A549 (cell line): ENCODE measurements at regions not wholly inside any gene's neighbourhood (a gene's known extent, or its start where the extent isn't known, plus 50 kb on each side); places are given as distances from the start of the nearest gene placed in this dataset.
"Not testable (repeated sequence)": the region's sequence is repeated elsewhere in the genome, so short reads cannot be mapped to it uniquely, and the experiment has no call there.

Experiments used
- ATAC-seq, 2 experiments: fragments of 200-7000 bp in 1 of 2; fragments of >200 bp in 1 of 2; cut with Nextera tagmentation in 1 of 2; cut with Tn5 transposase in 1 of 2; 3 replicates each; pipeline versions ENCODE4 v1.8.0 to v1.9.1; 2018 to 2020; ENCODE audit warnings: mild to moderate bottlenecking in 1 of 2, moderate library complexity in 1 of 2
- CTCF ChIA-PET: fragments of 300-600 bp; sonication (Branson Sonifier 250); formaldehyde crosslinking; extraction: SDS; loops from one replicate; lab custom pipeline; 2021; ENCODE audit warnings: antibody characterized with exemption, inconsistent platforms; lab: Yijun Ruan, JAX
- POLR2A ChIA-PET: fragments of 350-600 bp; formaldehyde crosslinking; extraction: SDS; loops from one replicate; lab custom pipeline; 2021; ENCODE audit warnings: antibody characterized with exemption, inconsistent platforms; lab: Yijun Ruan, JAX
- DNase-seq, 2 experiments: peaks; one replicate each; pipeline versions ENCODE4 v3.0.0 to v3.0.0-alpha.2; 2011 to 2016; ENCODE audit warnings: low read depth in 1 of 2, low spot score in 1 of 2
- FAIRE-seq: peaks from 2 replicates; lab custom pipeline; 2011; peaks lifted over from hg19 to GRCh38; lab: Jason Lieb, UNC
- H3K27ac ChIP-seq, 2 experiments: fragments of >200 bp; sonication (Bioruptor Twin); formaldehyde crosslinking; 3 replicates each; pipeline ENCODE4 v1.5.1; 2016 to 2017
- H3K4me1 ChIP-seq: fragments of >200 bp; sonication (Bioruptor Twin); formaldehyde crosslinking; 3 replicates; pipeline ENCODE4 v1.6.1; 2016
- H3K4me2 ChIP-seq: fragments of >200 bp; sonication (Bioruptor Twin); formaldehyde crosslinking; 3 replicates; pipeline ENCODE4 v1.6.1; 2016
- H3K4me3 ChIP-seq: fragments of >200 bp; sonication (Bioruptor Twin); formaldehyde crosslinking; 3 replicates; pipeline ENCODE4 v1.5.1; 2016
- H3K9me3 ChIP-seq: fragments of >200 bp; sonication (Bioruptor Twin); formaldehyde crosslinking; 3 replicates; pipeline ENCODE4 v1.6.1; 2016
- BHLHE40 ChIP-seq: IDR thresholded peaks from 2 replicates; pipeline ENCODE4 v1.6.1; 2012; ENCODE audit warnings: low read depth, low read length, inconsistent platforms
- CBX8 ChIP-seq: fragments of 200-600 bp; sonication (generic); IDR thresholded peaks from 2 replicates; pipeline ENCODE4 v1.6.1; 2016
- CHD2 ChIP-seq: fragments of 150-350 bp; IDR thresholded peaks from 2 replicates; pipeline ENCODE4 v1.6.1; 2014; ENCODE audit warnings: low read length; ENCODE audit not compliant: partially characterized antibody
- CHD4 ChIP-seq: fragments of 200-600 bp; sonication (generic); IDR thresholded peaks from 2 replicates; pipeline ENCODE4 v1.6.1; 2016; ENCODE audit warnings: antibody characterized with exemption, mild to moderate bottlenecking, borderline replicate concordance
- EHF ChIP-seq: fragments of 250-450 bp; sonication (Bioruptor Pico); IDR thresholded peaks from 2 replicates; pipeline ENCODE4 v1.5.0; 2020; ENCODE audit warnings: mild to moderate bottlenecking
- ESRRA ChIP-seq: fragments of 150-350 bp; IDR thresholded peaks from 2 replicates; pipeline ENCODE4 v1.6.1; 2014; ENCODE audit warnings: mild to moderate bottlenecking, low read length, borderline replicate concordance
- FOXS1 ChIP-seq: fragments of 250-450 bp; sonication (Bioruptor Pico); IDR thresholded peaks from 2 replicates; pipeline ENCODE4 v1.5.0; 2020; ENCODE audit warnings: mild to moderate bottlenecking, moderate library complexity
- GATA3 ChIP-seq: IDR thresholded peaks from 2 replicates; pipeline ENCODE4 v1.6.1; 2012; ENCODE audit warnings: borderline replicate concordance
- HDAC2 ChIP-seq: fragments of 200-600 bp; sonication (generic); IDR thresholded peaks from 2 replicates; pipeline ENCODE4 v1.6.1; 2016
- JUN ChIP-seq, 2 experiments: fragments of >200 bp; sonication (Bioruptor Twin); formaldehyde crosslinking; IDR thresholded peaks; 2 replicates in 1 of 2; 3 replicates in 1 of 2; pipeline ENCODE4 v1.6.1; 2016 to 2017
- KDM1A ChIP-seq: fragments of 200-600 bp; sonication (generic); IDR thresholded peaks from 2 replicates; pipeline ENCODE4 v1.6.1; 2016; ENCODE audit warnings: low read depth, mild to moderate bottlenecking
- KDM5A ChIP-seq: fragments of 200-600 bp; sonication (generic); IDR thresholded peaks from 2 replicates; pipeline ENCODE4 v1.6.1; 2016; ENCODE audit warnings: antibody characterized with exemption, mild to moderate bottlenecking
- MAFK ChIP-seq: fragments of 450-650 bp; IDR thresholded peaks from 2 replicates; pipeline ENCODE4 v1.6.1; 2014; ENCODE audit not compliant: partially characterized antibody
- MAZ ChIP-seq: fragments of 150-350 bp; IDR thresholded peaks from 2 replicates; pipeline ENCODE4 v1.6.1; 2014; ENCODE audit warnings: antibody characterized with exemption, low read depth, low read length, borderline replicate concordance
- NFE2L2 ChIP-seq: fragments of 150-350 bp; conservative IDR thresholded peaks from 2 replicates; pipeline ENCODE4 v1.6.1; 2014; ENCODE audit warnings: low read length
- POLR2A ChIP-seq: IDR thresholded peaks from 2 replicates; pipeline ENCODE4 v1.6.1; 2012; ENCODE audit warnings: mild to moderate bottlenecking, low read length
- RARB ChIP-seq: fragments of 250-450 bp; sonication (Bioruptor Pico); IDR thresholded peaks from 2 replicates; pipeline ENCODE4 v1.8.0; 2021; ENCODE audit warnings: mild to moderate bottlenecking, moderate library complexity
- TP53 ChIP-seq: fragments of 250-450 bp; sonication (Bioruptor Pico); IDR thresholded peaks from 2 replicates; pipeline ENCODE4 v1.5.0; 2021; ENCODE audit warnings: mild to moderate bottlenecking, moderate library complexity
- ZC3H11A ChIP-seq: fragments of 450-650 bp; IDR thresholded peaks from 2 replicates; pipeline ENCODE4 v1.6.1; 2014; ENCODE audit warnings: antibody characterized with exemption, mild to moderate bottlenecking
- WGBS: methylation state at CpG from one replicate; pipeline ENCODE4 v1.1.6; 2017; ENCODE audit errors: missing lambda C conversion rate; 5-methylcytosine and 5-hydroxymethylcytosine counted together
- TF ChIP-seq, protein P1 (sequence below): fragments of >200 bp; sonication (Bioruptor Twin); formaldehyde crosslinking; IDR thresholded peaks from 2 replicates; pipeline ENCODE4 v1.6.1; 2016
- TF ChIP-seq, protein P2 (sequence below): IDR thresholded peaks from 2 replicates; pipeline ENCODE4 v1.6.1; 2012
- TF ChIP-seq, protein P3 (sequence below): fragments of 250-450 bp; sonication (Bioruptor Pico); IDR thresholded peaks from 2 replicates; pipeline ENCODE4 v1.5.0; 2020; ENCODE audit warnings: low read depth, mild to moderate bottlenecking, moderate library complexity
- TF ChIP-seq, protein P4 (sequence below): fragments of >200 bp; sonication (Bioruptor Twin); formaldehyde crosslinking; IDR thresholded peaks from 3 replicates; pipeline ENCODE4 v1.6.1; 2016
- TF ChIP-seq, protein P5 (sequence below): IDR thresholded peaks from 2 replicates; pipeline ENCODE4 v1.6.1; 2012; ENCODE audit warnings: low read depth, borderline replicate concordance

DNA sequence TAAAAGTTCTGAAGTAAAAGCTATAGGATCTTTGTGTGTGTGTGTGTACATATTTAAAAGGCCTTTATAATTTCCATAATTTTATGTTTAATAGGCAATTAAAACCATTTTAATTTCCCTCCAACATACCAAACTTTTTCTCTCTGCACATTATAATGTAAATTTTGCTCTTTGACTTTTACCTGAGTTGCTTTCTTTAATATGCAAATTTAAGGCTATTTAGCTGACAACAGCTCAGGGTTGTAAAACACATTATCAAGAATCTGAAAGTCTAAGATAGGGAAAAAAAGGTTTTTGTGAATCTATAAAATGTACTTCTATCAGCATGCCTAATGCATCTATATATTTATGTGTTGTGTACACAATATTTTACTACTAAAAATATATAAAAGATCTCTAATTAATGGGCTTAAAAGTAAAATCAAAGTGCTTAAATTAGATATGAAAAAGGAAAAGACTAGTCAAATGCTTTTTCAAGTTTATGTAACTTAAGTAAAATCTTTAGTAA, 239.6 kb upstream of the RAI14 start:
- Histone ChIP-seq H3K4me3 (no peak overlapping the region), H3K4me2 (no peak overlapping the region), H3K9me3 (no peaks in the 10 kb centered on the region), H3K4me1 (peaks cover 18% of the 10 kb centered on the region)
- ATAC-seq (no peak), FAIRE-seq (no peak), DNase-seq (no peak)
- CTCF ChIA-PET = interaction anchor here (1.0 kb wide), 1 partner anchor 58 kb away, joined by 3 read pairs; no protein-coding TSS in a partner anchor
- TF ChIP-seq ESRRA = no peak
- no peak for TF ChIP-seq CBX8
- TF ChIP-seq, protein P1, sequence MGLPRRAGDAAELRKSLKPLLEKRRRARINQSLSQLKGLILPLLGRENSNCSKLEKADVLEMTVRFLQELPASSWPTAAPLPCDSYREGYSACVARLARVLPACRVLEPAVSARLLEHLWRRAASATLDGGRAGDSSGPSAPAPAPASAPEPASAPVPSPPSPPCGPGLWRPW = no peak
- no peak for TF ChIP-seq EHF (CRISPR knock-in tag)
- no peak for TF ChIP-seq CHD2
- TF ChIP-seq NFE2L2 = no peak
- TF ChIP-seq, protein P2, sequence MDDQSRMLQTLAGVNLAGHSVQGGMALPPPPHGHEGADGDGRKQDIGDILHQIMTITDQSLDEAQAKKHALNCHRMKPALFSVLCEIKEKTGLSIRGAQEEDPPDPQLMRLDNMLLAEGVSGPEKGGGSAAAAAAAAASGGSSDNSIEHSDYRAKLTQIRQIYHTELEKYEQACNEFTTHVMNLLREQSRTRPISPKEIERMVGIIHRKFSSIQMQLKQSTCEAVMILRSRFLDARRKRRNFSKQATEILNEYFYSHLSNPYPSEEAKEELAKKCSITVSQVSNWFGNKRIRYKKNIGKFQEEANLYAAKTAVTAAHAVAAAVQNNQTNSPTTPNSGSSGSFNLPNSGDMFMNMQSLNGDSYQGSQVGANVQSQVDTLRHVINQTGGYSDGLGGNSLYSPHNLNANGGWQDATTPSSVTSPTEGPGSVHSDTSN = no peak
- no peak for TF ChIP-seq MAZ
- TF ChIP-seq, all 56 proteins: peak for 0
- H3K27ac ChIP-seq = no peak overlapping the region
- POLR2A ChIA-PET = no interaction called here

- H3K27ac ChIP-seq, POLR2A ChIA-PET, DNase-seq: not testable (repeated sequence)
Measured at GRCh38 chr5:34420191-34420590, 235.9 kb upstream of the RAI14 start.

GRCh38 chr5:34436761-34437501, 219.2 kb upstream of the RAI14 start:
- Histone ChIP-seq H3K4me1 (no peaks in the 10 kb centered on the region), H3K4me2 (no peak overlapping the region), H3K4me3 (no peak overlapping the region), H3K27ac (no peak overlapping the region), H3K9me3 (no peaks in the 10 kb centered on the region)
- ChIA-PET POLR2A (no interaction called here), CTCF (interaction anchor here (0.6 kb wide), 1 partner anchor 11 kb away, joined by 3 read pairs; no protein-coding TSS in a partner anchor)
- ATAC-seq (no peak), FAIRE-seq (no peak), DNase-seq (no peak)
- TF ChIP-seq CHD4 = no peak
- 71% methylated on average over 4 of the region's 4 CpGs for WGBS

More at GRCh38 chr5:34420191-34420590, 235.9 kb upstream of the RAI14 start:
- CTCF ChIA-PET, H3K4me3 ChIP-seq, H3K9me3 ChIP-seq, H3K4me1 ChIP-seq, H3K4me2 ChIP-seq, ATAC-seq, FAIRE-seq: not testable (repeated sequence)
- 24% methylated on average over 2 of the region's 2 CpGs for WGBS

DNA sequence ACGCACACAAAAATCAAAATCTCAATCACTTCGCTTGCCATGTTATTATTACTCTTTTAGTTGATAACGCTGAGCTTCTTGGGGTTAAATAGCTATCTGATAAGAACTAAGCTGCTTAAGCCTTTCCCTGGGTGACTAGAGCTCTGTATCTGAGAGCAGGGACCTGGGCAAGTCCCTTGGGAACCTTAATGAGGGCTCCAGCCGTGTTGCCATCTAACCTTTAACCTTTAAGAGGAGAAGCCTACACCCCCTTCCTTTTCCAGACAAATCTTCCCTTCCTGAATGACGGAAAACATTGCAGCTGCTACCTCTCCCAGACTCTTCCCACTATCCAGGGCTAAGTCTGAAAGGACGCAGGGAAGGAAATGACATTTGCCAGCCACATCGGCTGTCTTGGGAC, 216.5 kb upstream of the RAI14 start:
- ChIA-PET POLR2A (no interaction called here), CTCF (interaction anchor here (1.5 kb wide), 1 partner anchor 35 kb away, joined by 3 read pairs; no protein-coding TSS in a partner anchor)
- H3K4me1 ChIP-seq = no peaks in the 10 kb centered on the region
- FAIRE-seq = no peak
- H3K27ac ChIP-seq = no peak overlapping the region
- TF ChIP-seq, protein P3, sequence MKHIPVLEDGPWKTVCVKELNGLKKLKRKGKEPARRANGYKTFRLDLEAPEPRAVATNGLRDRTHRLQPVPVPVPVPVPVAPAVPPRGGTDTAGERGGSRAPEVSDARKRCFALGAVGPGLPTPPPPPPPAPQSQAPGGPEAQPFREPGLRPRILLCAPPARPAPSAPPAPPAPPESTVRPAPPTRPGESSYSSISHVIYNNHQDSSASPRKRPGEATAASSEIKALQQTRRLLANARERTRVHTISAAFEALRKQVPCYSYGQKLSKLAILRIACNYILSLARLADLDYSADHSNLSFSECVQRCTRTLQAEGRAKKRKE (CRISPR knock-in tag) = no peak
- TF ChIP-seq GATA3 (no peak), POLR2A (no peak), TP53 (no peak), KDM1A (no peak), EHF (CRISPR knock-in tag) (no peak), HDAC2 (no peak), ZC3H11A (no peak), BHLHE40 (no peak), JUN (IDR thresholded peaks at IDR 0.05) (no peak), ESRRA (no peak), MAFK (no peak), KDM5A (no peak), CHD2 (no peak), FOXS1 (CRISPR knock-in tag) (no peak), RARB (CRISPR knock-in tag) (no peak)
- TF ChIP-seq, protein P4, sequence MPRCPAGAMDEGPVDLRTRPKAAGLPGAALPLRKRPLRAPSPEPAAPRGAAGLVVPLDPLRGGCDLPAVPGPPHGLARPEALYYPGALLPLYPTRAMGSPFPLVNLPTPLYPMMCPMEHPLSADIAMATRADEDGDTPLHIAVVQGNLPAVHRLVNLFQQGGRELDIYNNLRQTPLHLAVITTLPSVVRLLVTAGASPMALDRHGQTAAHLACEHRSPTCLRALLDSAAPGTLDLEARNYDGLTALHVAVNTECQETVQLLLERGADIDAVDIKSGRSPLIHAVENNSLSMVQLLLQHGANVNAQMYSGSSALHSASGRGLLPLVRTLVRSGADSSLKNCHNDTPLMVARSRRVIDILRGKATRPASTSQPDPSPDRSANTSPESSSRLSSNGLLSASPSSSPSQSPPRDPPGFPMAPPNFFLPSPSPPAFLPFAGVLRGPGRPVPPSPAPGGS = no peak
- TF ChIP-seq, protein P5, sequence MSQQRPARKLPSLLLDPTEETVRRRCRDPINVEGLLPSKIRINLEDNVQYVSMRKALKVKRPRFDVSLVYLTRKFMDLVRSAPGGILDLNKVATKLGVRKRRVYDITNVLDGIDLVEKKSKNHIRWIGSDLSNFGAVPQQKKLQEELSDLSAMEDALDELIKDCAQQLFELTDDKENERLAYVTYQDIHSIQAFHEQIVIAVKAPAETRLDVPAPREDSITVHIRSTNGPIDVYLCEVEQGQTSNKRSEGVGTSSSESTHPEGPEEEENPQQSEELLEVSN = no peak
- TF ChIP-seq, protein P1 = no peak
- WGBS = 79% methylated on average over 7 of the region's 7 CpGs
- no peak overlapping the region for H3K4me2 ChIP-seq
- DNase-seq = no peak
- no peak for ATAC-seq
- H3K4me3 ChIP-seq = no peak overlapping the region
- no peaks in the 10 kb centered on the region for H3K9me3 ChIP-seq
